Activated T-helper 17 cell treated with anti-CD3 and anti-CD28 coated beads, Interleukin-2, amount 50 U/mL, for 72 hours (primary cell): ENCODE measurements at regions not wholly inside any gene's neighbourhood (a gene's known extent, or its start where the extent isn't known, plus 50 kb on each side); places are given as distances from the start of the nearest gene placed in this dataset.
A peak's percentile ranks its signal among the peaks of the same experiment; 100 is the strongest.

Source experiments
- ATAC-seq: fragments of 150-1000 bp; cut with Tn5 transposase; replicated peaks from 2 replicates; pipeline ENCODE4 v1.10.0; 2021; ENCODE audit warnings: mild to moderate bottlenecking, moderate library complexity
- H3K27ac Mint-ChIP-seq: one replicate; pipeline ENCODE4 v1.8.0; 2022; ENCODE audit warnings: mixed read lengths
- H3K27me3 Mint-ChIP-seq: one replicate; pipeline ENCODE4 v1.8.0; 2022; ENCODE audit warnings: mixed read lengths
- H3K36me3 Mint-ChIP-seq: one replicate; pipeline ENCODE4 v1.8.0; 2022; ENCODE audit warnings: low read depth, mild to moderate bottlenecking, mixed read lengths
- H3K4me1 Mint-ChIP-seq: one replicate; pipeline ENCODE4 v1.8.0; 2022; ENCODE audit warnings: mixed read lengths
- H3K4me3 Mint-ChIP-seq: one replicate; pipeline ENCODE4 v1.8.0; 2022; ENCODE audit warnings: mild to moderate bottlenecking, mixed read lengths
- H3K9me3 Mint-ChIP-seq: one replicate; pipeline ENCODE4 v1.8.0; 2022; ENCODE audit warnings: mixed read lengths

DNA sequence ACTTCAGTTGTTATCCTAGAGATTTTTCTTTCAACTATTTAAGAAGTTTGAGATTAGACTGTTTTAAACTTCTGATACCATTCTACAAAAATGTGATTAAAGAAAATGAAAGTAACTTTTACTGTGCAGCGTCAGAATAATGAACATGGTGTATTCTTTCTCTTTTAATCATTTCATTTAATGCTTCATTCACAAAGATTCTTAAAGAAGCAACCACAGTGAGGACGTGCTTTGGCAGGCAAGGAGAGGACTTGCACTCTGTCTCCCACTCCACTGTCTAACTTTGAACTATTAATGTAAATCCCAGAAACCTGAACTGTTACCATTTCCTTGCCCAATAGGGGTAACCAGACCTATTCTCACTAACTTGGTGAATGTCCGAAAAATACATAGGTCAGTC, 137.0 kb downstream of the KCNRG start:
- H3K27me3 Mint-ChIP-seq, result no peaks in the 10 kb centered on the region
- peak; percentile 59 for ATAC-seq
- H3K27ac Mint-ChIP-seq, result peak overlapping the region; percentile 81
- H3K4me1 Mint-ChIP-seq, result peaks cover 13% of the 10 kb centered on the region
- no peaks in the 10 kb centered on the region for H3K36me3 Mint-ChIP-seq
- peak overlapping the region; percentile 85 for H3K4me3 Mint-ChIP-seq
- H3K9me3 Mint-ChIP-seq, result no peaks in the 10 kb centered on the region

DNA sequence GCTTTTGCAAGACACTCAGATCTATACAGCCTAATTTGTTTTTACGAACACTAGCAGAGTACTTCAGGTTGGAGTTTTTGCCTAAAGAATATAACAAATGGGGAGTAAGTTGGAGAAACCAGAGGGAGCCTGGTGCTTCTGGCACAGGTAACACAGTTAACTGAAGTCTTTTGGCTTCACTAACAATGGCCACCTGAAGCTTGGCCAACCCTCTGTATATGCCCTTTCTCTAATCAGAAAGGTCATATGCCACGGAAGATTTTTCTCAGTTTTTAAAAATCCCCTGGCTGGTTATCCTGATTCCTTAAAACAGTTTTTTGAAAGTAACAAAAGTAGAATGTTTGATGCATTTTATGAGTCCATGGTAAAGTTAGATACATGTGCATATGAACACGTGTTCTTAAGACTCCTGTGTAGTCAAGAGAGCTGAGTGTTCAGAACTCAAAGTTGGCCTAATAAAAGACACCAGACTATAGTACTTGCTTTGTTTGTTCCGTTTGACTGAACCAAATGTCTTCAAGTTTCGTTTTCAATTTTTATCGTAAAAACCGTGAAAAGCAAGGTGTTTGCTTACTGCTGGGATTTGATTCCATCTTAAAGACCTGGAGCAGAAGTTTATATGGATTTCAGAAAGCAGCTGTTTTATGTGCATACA, 137.5 kb downstream of the KCNRG start:
- H3K9me3 Mint-ChIP-seq, result no peaks in the 10 kb centered on the region
- peaks cover 13% of the 10 kb centered on the region for H3K4me1 Mint-ChIP-seq
- H3K36me3 Mint-ChIP-seq, result no peaks in the 10 kb centered on the region
- H3K27ac Mint-ChIP-seq, result peak overlapping the region; percentile 81
- no peaks in the 10 kb centered on the region for H3K27me3 Mint-ChIP-seq
- ATAC-seq, result peak; percentile 34
- H3K4me3 Mint-ChIP-seq, result peak overlapping the region; percentile 85

GRCh38 chr13:50153401-50153800, 138.2 kb downstream of the KCNRG start:
- H3K4me1 Mint-ChIP-seq, result peaks cover 13% of the 10 kb centered on the region
- no peaks in the 10 kb centered on the region for H3K9me3 Mint-ChIP-seq
- peak; percentile 12 for ATAC-seq
- H3K27me3 Mint-ChIP-seq, result no peaks in the 10 kb centered on the region
- no peak overlapping the region for H3K27ac Mint-ChIP-seq
- peak overlapping the region; percentile 85 for H3K4me3 Mint-ChIP-seq
- no peaks in the 10 kb centered on the region for H3K36me3 Mint-ChIP-seq

DNA sequence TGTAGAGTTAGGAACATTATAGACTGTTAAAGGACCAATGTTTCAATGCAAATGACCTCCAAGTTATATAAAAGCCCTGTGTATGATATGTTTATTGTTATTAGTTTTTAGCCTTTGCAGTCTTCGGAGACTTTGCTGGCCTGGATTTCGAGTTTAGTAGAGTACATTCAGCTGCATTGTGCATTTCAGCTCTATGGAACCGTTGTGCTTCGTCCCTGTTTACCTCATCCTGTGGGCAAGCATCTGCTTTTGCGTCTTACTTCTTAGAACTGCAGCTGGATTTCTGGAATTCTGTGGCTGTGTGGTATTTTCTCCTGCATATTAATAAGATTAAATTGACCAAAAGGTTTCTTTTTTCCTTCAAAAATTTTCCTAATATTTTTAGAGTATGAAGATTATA, 138.6 kb downstream of the KCNRG start:
- no peak for ATAC-seq
- peaks cover 13% of the 10 kb centered on the region for H3K4me1 Mint-ChIP-seq
- H3K36me3 Mint-ChIP-seq, result no peaks in the 10 kb centered on the region
- H3K27ac Mint-ChIP-seq, result no peak overlapping the region
- no peaks in the 10 kb centered on the region for H3K27me3 Mint-ChIP-seq
- H3K9me3 Mint-ChIP-seq, result no peaks in the 10 kb centered on the region
- peak overlapping the region; percentile 85 for H3K4me3 Mint-ChIP-seq

- no peak overlapping the region for H3K4me3 Mint-ChIP-seq
- no peaks in the 10 kb centered on the region for H3K36me3 Mint-ChIP-seq
- no peak overlapping the region for H3K27ac Mint-ChIP-seq
- H3K4me1 Mint-ChIP-seq, result peaks cover 13% of the 10 kb centered on the region
- no peak for ATAC-seq
- H3K9me3 Mint-ChIP-seq, result no peaks in the 10 kb centered on the region
- no peaks in the 10 kb centered on the region for H3K27me3 Mint-ChIP-seq
These were observed 139.5 kb downstream of the KCNRG start for GRCh38 chr13:50154697-50155096.

DNA sequence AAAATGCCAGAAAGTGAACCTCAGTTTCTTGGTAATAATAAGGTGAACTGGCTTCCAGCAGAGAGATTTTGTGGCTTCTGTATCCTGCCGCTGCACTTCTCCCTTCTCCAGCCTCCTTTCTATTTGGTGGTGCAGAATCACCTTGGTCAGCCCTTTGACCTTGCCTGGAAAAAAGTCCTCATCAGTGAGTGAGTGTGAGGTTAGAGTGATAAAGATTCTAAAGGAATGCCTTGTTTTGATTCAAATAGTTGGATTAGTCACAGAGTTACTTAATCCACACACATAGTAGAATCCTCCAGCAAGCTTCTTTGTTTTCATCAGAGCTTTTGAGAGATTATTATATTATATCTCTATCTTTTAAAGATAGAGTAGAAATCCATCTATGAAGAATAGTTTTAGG, 140.9 kb downstream of the KCNRG start:
- no peak overlapping the region for H3K4me3 Mint-ChIP-seq
- no peak overlapping the region for H3K27ac Mint-ChIP-seq
- peaks cover 13% of the 10 kb centered on the region for H3K4me1 Mint-ChIP-seq
- ATAC-seq, result no peak
- no peaks in the 10 kb centered on the region for H3K36me3 Mint-ChIP-seq
- no peaks in the 10 kb centered on the region for H3K27me3 Mint-ChIP-seq
- no peaks in the 10 kb centered on the region for H3K9me3 Mint-ChIP-seq

GRCh38 chr13:50156561-50157127, 141.4 kb downstream of the KCNRG start:
- ATAC-seq, result no peak
- H3K4me1 Mint-ChIP-seq, result peaks cover 13% of the 10 kb centered on the region
- no peak overlapping the region for H3K4me3 Mint-ChIP-seq
- no peaks in the 10 kb centered on the region for H3K27me3 Mint-ChIP-seq
- no peak overlapping the region for H3K27ac Mint-ChIP-seq
- no peaks in the 10 kb centered on the region for H3K36me3 Mint-ChIP-seq
- H3K9me3 Mint-ChIP-seq, result no peaks in the 10 kb centered on the region

- H3K9me3 Mint-ChIP-seq, result no peaks in the 10 kb centered on the region
- ATAC-seq, result peak; percentile 24
- H3K4me3 Mint-ChIP-seq, result no peak overlapping the region
- H3K4me1 Mint-ChIP-seq, result no peaks in the 10 kb centered on the region
- no peak overlapping the region for H3K27ac Mint-ChIP-seq
- H3K27me3 Mint-ChIP-seq, result peaks cover 1% of the 10 kb centered on the region
- H3K36me3 Mint-ChIP-seq, result no peaks in the 10 kb centered on the region
These were observed 143.3 kb downstream of the KCNRG start for GRCh38 chr13:50158385-50159165.

GRCh38 chr13:50159607-50160006, 144.4 kb downstream of the KCNRG start:
- no peak overlapping the region for H3K4me3 Mint-ChIP-seq
- peaks cover 4% of the 10 kb centered on the region for H3K27me3 Mint-ChIP-seq
- no peak overlapping the region for H3K27ac Mint-ChIP-seq
- no peaks in the 10 kb centered on the region for H3K4me1 Mint-ChIP-seq
- no peaks in the 10 kb centered on the region for H3K36me3 Mint-ChIP-seq
- no peak for ATAC-seq
- no peaks in the 10 kb centered on the region for H3K9me3 Mint-ChIP-seq

- Mint-ChIP-seq H3K27me3 (peaks cover 4% of the 10 kb centered on the region), H3K27ac (no peak overlapping the region), H3K9me3 (no peaks in the 10 kb centered on the region), H3K4me1 (no peaks in the 10 kb centered on the region), H3K4me3 (no peak overlapping the region), H3K36me3 (no peaks in the 10 kb centered on the region)
- no peak for ATAC-seq
These were observed 145.8 kb downstream of the KCNRG start for GRCh38 chr13:50161052-50161451.

GRCh38 chr13:50162001-50162400, 146.8 kb downstream of the KCNRG start:
- Mint-ChIP-seq H3K27me3 (peaks cover 7% of the 10 kb centered on the region), H3K9me3 (no peaks in the 10 kb centered on the region), H3K36me3 (no peaks in the 10 kb centered on the region), H3K4me1 (no peaks in the 10 kb centered on the region), H3K27ac (no peak overlapping the region), H3K4me3 (no peak overlapping the region)
- no peak for ATAC-seq

DNA sequence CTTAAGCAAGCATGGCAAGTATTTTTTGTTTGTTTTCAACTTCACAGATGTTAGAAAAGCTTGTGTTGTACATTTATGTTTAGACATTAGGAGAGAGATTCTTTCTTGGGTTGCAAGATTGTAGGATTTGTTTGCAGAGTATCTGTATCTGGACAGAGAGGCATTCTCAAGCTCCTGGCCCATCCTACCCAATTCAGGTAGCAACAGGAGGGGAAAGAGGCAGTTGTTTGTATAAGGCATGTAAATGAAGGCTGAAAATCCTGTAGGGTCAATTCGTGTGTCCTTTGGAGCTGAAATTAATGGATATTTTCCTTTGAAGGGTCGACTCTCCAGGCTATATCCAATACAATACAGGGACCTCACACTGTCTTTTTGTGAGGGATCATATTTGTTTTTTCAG, 147.3 kb downstream of the KCNRG start:
- H3K27ac Mint-ChIP-seq, result no peak overlapping the region
- ATAC-seq, result no peak
- peaks cover 7% of the 10 kb centered on the region for H3K27me3 Mint-ChIP-seq
- no peaks in the 10 kb centered on the region for H3K4me1 Mint-ChIP-seq
- H3K36me3 Mint-ChIP-seq, result no peaks in the 10 kb centered on the region
- H3K4me3 Mint-ChIP-seq, result no peak overlapping the region
- no peaks in the 10 kb centered on the region for H3K9me3 Mint-ChIP-seq

DNA sequence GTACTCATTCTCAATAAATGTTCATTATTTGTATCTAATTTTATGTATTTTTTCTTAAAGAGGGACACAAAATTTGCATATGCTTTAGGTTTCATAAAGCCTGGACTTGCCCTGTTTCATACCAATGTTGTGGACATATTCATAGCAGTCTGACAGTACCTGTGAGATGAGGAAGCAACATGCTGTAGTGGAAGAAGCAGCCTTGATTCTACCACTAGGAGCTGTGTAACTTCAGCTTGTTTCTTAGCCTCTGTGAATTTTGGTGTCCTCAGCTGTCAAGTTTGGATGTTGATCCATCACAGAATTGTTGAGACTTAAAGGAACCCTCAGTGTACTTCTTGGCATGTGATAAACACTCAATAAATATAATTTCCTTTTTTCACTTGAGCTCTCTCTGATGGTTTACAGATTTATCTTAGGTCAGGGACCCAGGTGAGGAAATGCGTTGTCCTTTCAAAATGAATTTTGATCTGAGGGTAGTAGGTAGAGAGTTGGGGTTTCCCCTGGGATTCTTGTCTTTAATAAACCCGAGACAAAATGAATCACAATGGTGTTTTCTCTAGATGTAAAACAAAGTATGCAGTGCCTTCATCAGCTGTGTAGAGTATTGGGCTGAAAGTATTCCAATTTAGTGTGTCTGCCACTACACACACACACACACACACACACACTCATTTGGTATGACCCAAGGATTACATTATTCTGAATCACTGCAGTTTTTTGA, 152.1 kb downstream of the KCNRG start:
- ATAC-seq, result peak; percentile 94
- Mint-ChIP-seq H3K4me1 (no peaks in the 10 kb centered on the region), H3K27ac (no peak overlapping the region), H3K9me3 (no peaks in the 10 kb centered on the region), H3K4me3 (peak overlapping the region; percentile 28), H3K36me3 (no peaks in the 10 kb centered on the region), H3K27me3 (peaks cover 7% of the 10 kb centered on the region)

DNA sequence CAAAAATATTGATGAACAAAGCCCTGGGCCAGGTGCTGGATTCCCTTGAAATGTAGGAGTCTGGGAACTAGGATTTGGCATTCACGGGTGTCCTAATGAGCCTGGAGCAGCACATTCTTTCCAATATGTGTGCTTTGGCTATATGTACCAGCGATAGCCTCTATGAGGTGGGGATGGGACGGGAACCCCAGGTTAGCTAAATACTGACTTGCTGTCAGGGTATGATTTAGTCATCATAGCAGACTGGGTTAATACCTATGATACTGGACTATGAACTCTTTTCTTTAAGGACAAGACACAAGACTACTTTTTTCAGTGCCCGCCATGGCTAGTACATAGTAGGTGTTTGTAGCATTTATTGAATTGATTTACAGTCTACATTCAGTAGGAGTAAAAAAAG, 152.7 kb downstream of the KCNRG start:
- peak; percentile 23 for ATAC-seq
- Mint-ChIP-seq H3K36me3 (no peaks in the 10 kb centered on the region), H3K4me1 (no peaks in the 10 kb centered on the region), H3K27me3 (peaks cover 7% of the 10 kb centered on the region), H3K27ac (no peak overlapping the region), H3K4me3 (peak overlapping the region; percentile 28), H3K9me3 (no peaks in the 10 kb centered on the region)
